HG02852 (cell line): ENCODE measurements at regions not wholly inside any gene's neighbourhood (a gene's known extent, or its start where the extent isn't known, plus 50 kb on each side); places are given as distances from the start of the nearest gene placed in this dataset.
"Not testable (repeated sequence)": the region's sequence is repeated elsewhere in the genome, so short reads cannot be mapped to it uniquely, and the experiment has no call there.

ENCODE experiments used
- ATAC-seq: cut with Tn5 transposase; IDR thresholded peaks from one replicate; pipeline ENCODE4 v1.9.1; 2021; ENCODE audit warnings: mild to moderate bottlenecking, moderate library complexity; ENCODE audit not compliant: unreplicated experiment

GRCh38 chr4:147219145-147219544 is 261.8 kb upstream of the EDNRA start:
- no peak for ATAC-seq

- no peak for ATAC-seq
These were observed 260.1 kb upstream of the EDNRA start for GRCh38 chr4:147220833-147221232.

GRCh38 chr4:147222906-147223305 is 258.0 kb upstream of the EDNRA start:
- ATAC-seq: no peak

- no peak for ATAC-seq
These were observed 257.3 kb upstream of the EDNRA start for GRCh38 chr4:147223576-147223975.

GRCh38 chr4:147236806-147237205 is 244.1 kb upstream of the EDNRA start:
- no peak for ATAC-seq

GRCh38 chr4:147244786-147245185 is 236.1 kb upstream of the EDNRA start:
- ATAC-seq: no peak

- no peak for ATAC-seq
These were observed 234.8 kb upstream of the EDNRA start for GRCh38 chr4:147246096-147246495.

- ATAC-seq: not testable (repeated sequence)
These were observed 234.4 kb upstream of the EDNRA start for GRCh38 chr4:147246528-147246927.

- no peak for ATAC-seq
These were observed 233.3 kb upstream of the EDNRA start for GRCh38 chr4:147247579-147247978.

GRCh38 chr4:147250062-147250461 is 230.8 kb upstream of the EDNRA start:
- ATAC-seq: no peak

GRCh38 chr4:147255268-147255667 is 225.6 kb upstream of the EDNRA start:
- not testable (repeated sequence) for ATAC-seq

GRCh38 chr4:147259271-147259670 is 221.6 kb upstream of the EDNRA start:
- ATAC-seq: not testable (repeated sequence)

- ATAC-seq: no peak
These were observed 196.6 kb upstream of the EDNRA start for GRCh38 chr4:147284256-147284835.

GRCh38 chr4:147284935-147285334 is 196.0 kb upstream of the EDNRA start:
- ATAC-seq: no peak

- ATAC-seq: no peak
These were observed 195.1 kb upstream of the EDNRA start for GRCh38 chr4:147285751-147286150.

GRCh38 chr4:147286846-147287587 is 193.9 kb upstream of the EDNRA start:
- no peak for ATAC-seq

- no peak for ATAC-seq
These were observed 193.4 kb upstream of the EDNRA start for GRCh38 chr4:147287588-147287890.

GRCh38 chr4:147288512-147288911 is 192.4 kb upstream of the EDNRA start:
- no peak for ATAC-seq

- no peak for ATAC-seq
These were observed 191.7 kb upstream of the EDNRA start for GRCh38 chr4:147289181-147289580.

- ATAC-seq: not testable (repeated sequence)
These were observed 188.1 kb upstream of the EDNRA start for GRCh38 chr4:147292604-147293313.

- not testable (repeated sequence) for ATAC-seq
These were observed 187.6 kb upstream of the EDNRA start for GRCh38 chr4:147293314-147293677.

GRCh38 chr4:147299205-147299604 is 181.7 kb upstream of the EDNRA start:
- ATAC-seq: peak; percentile 68
